Transverse colon (tissue), 3 donors: ENCODE measurements at regions not wholly inside any gene's neighbourhood (a gene's known extent, or its start where the extent isn't known, plus 50 kb on each side); places are given as distances from the start of the nearest gene placed in this dataset.

ENCODE experiments used
- CTCF ChIP-seq, 5 experiments: fragments of 200-600 bp in 3 of 5; fragments of 450-650 bp in 2 of 5; sonication (generic) in 3 of 5; IDR thresholded peaks; 1 replicate in 2 of 5; 2 replicates in 3 of 5; pipeline ENCODE4 v1.5.1; 2016 to 2017; ENCODE audit warnings: antibody characterized with exemption in 5 of 5, inconsistent platforms in 3 of 5, mild to moderate bottlenecking in 2 of 5, moderate library complexity in 1 of 5
- EP300 ChIP-seq: sonication (generic); formaldehyde crosslinking; IDR thresholded peaks from one replicate; pipeline ENCODE4 v1.6.1; 2017; ENCODE audit warnings: antibody characterized with exemption, low read depth
- POLR2A ChIP-seq: fragments of 450-650 bp; IDR thresholded peaks from one replicate; pipeline ENCODE4 v1.6.1; 2016; ENCODE audit warnings: antibody characterized with exemption, mild to moderate bottlenecking, moderate library complexity

- TF ChIP-seq CTCF (IDR thresholded peaks at IDR 0.05) (no peak), POLR2A (no peak), EP300 (no peak)
Measured at GRCh38 chr21:35273333-35273732, 224.2 kb upstream of the RUNX1 start.
